Progenitor cell of endocrine pancreas (in vitro differentiated cells): ENCODE measurements at regions not wholly inside any gene's neighbourhood (a gene's known extent, or its start where the extent isn't known, plus 50 kb on each side); places are given as distances from the start of the nearest gene placed in this dataset.
"Not testable (repeated sequence)": the region's sequence is repeated elsewhere in the genome, so short reads cannot be mapped to it uniquely, and the experiment has no call there.

Experiments
- DNase-seq: peaks from one replicate; pipeline ENCODE4 v3.0.0; 2021; ENCODE audit warnings: low spot score; ENCODE audit not compliant: unreplicated experiment
- H3K27ac Mint-ChIP-seq: 2 replicates; pipeline ENCODE4 v1.8.0; 2021; ENCODE audit warnings: mild to moderate bottlenecking, moderate library complexity, mixed read lengths
- H3K27me3 Mint-ChIP-seq: 2 replicates; pipeline ENCODE4 v1.8.0; 2021; ENCODE audit warnings: mixed read lengths
- H3K36me3 Mint-ChIP-seq: 2 replicates; pipeline ENCODE4 v1.8.0; 2022; ENCODE audit warnings: mixed read lengths; ENCODE audit not compliant: insufficient read depth
- H3K4me1 Mint-ChIP-seq: 2 replicates; pipeline ENCODE4 v1.8.0; 2021; ENCODE audit warnings: low read depth, mixed read lengths
- H3K4me3 Mint-ChIP-seq: 2 replicates; pipeline ENCODE4 v1.8.0; 2021; ENCODE audit warnings: low read depth, mild to moderate bottlenecking, moderate library complexity, mixed read lengths
- H3K9me3 Mint-ChIP-seq: 2 replicates; pipeline ENCODE4 v1.8.0; 2021; ENCODE audit warnings: low read depth, mixed read lengths
- CTCF ChIP-seq: fragments of 200-600 bp; sonication (generic); IDR thresholded peaks from one replicate; pipeline ENCODE4 v1.5.0; 2021; ENCODE audit warnings: antibody characterized with exemption, mild to moderate bottlenecking; ENCODE audit not compliant: unreplicated experiment

- peaks cover 3% of the 10 kb centered on the region for H3K4me1 Mint-ChIP-seq
- H3K27me3 Mint-ChIP-seq: no peaks in the 10 kb centered on the region
- H3K36me3 Mint-ChIP-seq: no peaks in the 10 kb centered on the region
- no peak overlapping the region for H3K4me3 Mint-ChIP-seq
- no peak for TF ChIP-seq CTCF
- H3K9me3 Mint-ChIP-seq: no peaks in the 10 kb centered on the region
- no peak for DNase-seq
- no peak overlapping the region for H3K27ac Mint-ChIP-seq
Measured at GRCh38 chr9:32881948-32882347, 98.6 kb downstream of the TMEM215 start.

GRCh38 chr9:32882705-32883104, 99.4 kb downstream of the TMEM215 start:
- Mint-ChIP-seq H3K36me3 (no peaks in the 10 kb centered on the region), H3K27ac (no peak overlapping the region), H3K4me1 (peaks cover 3% of the 10 kb centered on the region), H3K4me3 (no peak overlapping the region), H3K9me3 (no peaks in the 10 kb centered on the region), H3K27me3 (no peaks in the 10 kb centered on the region)
- DNase-seq: no peak
- TF ChIP-seq CTCF: no peak

- no peak for DNase-seq
- Mint-ChIP-seq H3K36me3 (no peaks in the 10 kb centered on the region), H3K9me3 (no peaks in the 10 kb centered on the region), H3K27me3 (no peaks in the 10 kb centered on the region), H3K4me3 (no peak overlapping the region), H3K27ac (no peak overlapping the region), H3K4me1 (peaks cover 3% of the 10 kb centered on the region)
- no peak for TF ChIP-seq CTCF
Measured at GRCh38 chr9:32884482-32884881, 101.1 kb downstream of the TMEM215 start.

GRCh38 chr9:32886021-32886420, 102.7 kb downstream of the TMEM215 start:
- no peaks in the 10 kb centered on the region for H3K36me3 Mint-ChIP-seq
- no peaks in the 10 kb centered on the region for H3K9me3 Mint-ChIP-seq
- H3K27me3 Mint-ChIP-seq: peaks cover 5% of the 10 kb centered on the region
- TF ChIP-seq CTCF: no peak
- no peak overlapping the region for H3K4me3 Mint-ChIP-seq
- H3K27ac Mint-ChIP-seq: no peak overlapping the region
- peaks cover 3% of the 10 kb centered on the region for H3K4me1 Mint-ChIP-seq
- DNase-seq: no peak

GRCh38 chr9:32894485-32894884, 106.9 kb downstream of the APTX start:
- H3K36me3 Mint-ChIP-seq, H3K27ac Mint-ChIP-seq, H3K4me3 Mint-ChIP-seq, DNase-seq, H3K9me3 Mint-ChIP-seq, H3K4me1 Mint-ChIP-seq, H3K27me3 Mint-ChIP-seq: not testable (repeated sequence)

GRCh38 chr9:32899181-32899580, 102.2 kb downstream of the APTX start:
- Mint-ChIP-seq H3K9me3 (peaks cover 10% of the 10 kb centered on the region), H3K27ac (no peak overlapping the region), H3K4me3 (no peak overlapping the region), H3K4me1 (peaks cover 5% of the 10 kb centered on the region), H3K27me3 (peaks cover 5% of the 10 kb centered on the region), H3K36me3 (no peaks in the 10 kb centered on the region)
- no peak for TF ChIP-seq CTCF
- DNase-seq: no peak
